Activated CD8-positive, alpha-beta memory T cell treated with anti-CD3 and anti-CD28 coated beads, Interleukin-2, amount 10 ng/mL, durations not matched to agents 7 days and 5 days (primary cell): ENCODE measurements at regions not wholly inside any gene's neighbourhood (a gene's known extent, or its start where the extent isn't known, plus 50 kb on each side); places are given as distances from the start of the nearest gene placed in this dataset.

Experiments used
- ATAC-seq: fragments of 150-1000 bp; cut with Tn5 transposase; one replicate; pipeline ENCODE4 v1.10.0; 2021; ENCODE audit warnings: moderate library complexity
- CTCF ChIA-PET: fragments of 350-600 bp; sonication (Branson Sonifier 250); formaldehyde crosslinking; loops from one replicate; lab custom pipeline; 2021; ENCODE audit warnings: antibody characterized with exemption; lab: Charles Lee
- DNase-seq: peaks from one replicate; pipeline ENCODE4 v3.0.0-alpha.2; 2020
- H3K27ac Mint-ChIP-seq: one replicate; pipeline ENCODE4 v1.8.0; 2021; ENCODE audit warnings: mild to moderate bottlenecking, mixed read lengths
- H3K27me3 Mint-ChIP-seq: one replicate; pipeline ENCODE4 v1.8.0; 2021; ENCODE audit warnings: mixed read lengths
- H3K36me3 Mint-ChIP-seq: one replicate; pipeline ENCODE4 v1.8.0; 2021; ENCODE audit warnings: mild to moderate bottlenecking, mixed read lengths
- H3K4me1 Mint-ChIP-seq: one replicate; pipeline ENCODE4 v1.8.0; 2021; ENCODE audit warnings: mixed read lengths
- H3K4me3 Mint-ChIP-seq: one replicate; pipeline ENCODE4 v1.8.0; 2021; ENCODE audit warnings: mild to moderate bottlenecking, moderate library complexity, mixed read lengths
- H3K9me3 Mint-ChIP-seq: one replicate; pipeline ENCODE4 v1.8.0; 2022; ENCODE audit warnings: low read depth, mixed read lengths
- microRNA-seq: library from miRNA; unstranded; fragments of <30 nt; microRNA quantifications from one replicate; pipeline ENCODE4 v1.2.0, GENCODE V29; 2022

DNA sequence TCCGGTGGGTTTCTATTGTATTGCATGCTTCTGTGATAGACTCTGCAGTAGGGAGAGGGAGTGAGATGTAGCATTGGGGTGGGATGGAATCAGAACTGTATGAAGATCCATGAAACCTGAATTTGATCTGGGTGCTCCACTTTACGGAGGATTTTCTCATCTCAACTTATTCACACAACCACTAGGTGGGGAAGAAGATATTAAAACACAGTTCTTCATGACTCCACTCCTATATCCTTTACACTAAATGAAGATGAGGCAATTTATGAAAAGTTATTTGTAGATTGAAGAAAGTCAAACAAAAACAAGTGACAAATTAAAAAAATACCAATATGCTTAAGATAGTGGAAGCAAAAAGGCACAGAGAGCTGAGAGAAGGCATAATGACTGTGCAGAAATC, 92.6 kb upstream of the PDGFD start:
- no peak overlapping the region for H3K4me3 Mint-ChIP-seq
- H3K27ac Mint-ChIP-seq = no peak overlapping the region
- H3K4me1 Mint-ChIP-seq = no peaks in the 10 kb centered on the region
- no peaks in the 10 kb centered on the region for H3K9me3 Mint-ChIP-seq
- no peaks in the 10 kb centered on the region for H3K27me3 Mint-ChIP-seq
- CTCF ChIA-PET = no interaction called here
- no peak for DNase-seq
- H3K36me3 Mint-ChIP-seq = no peaks in the 10 kb centered on the region
- no peak for ATAC-seq

DNA sequence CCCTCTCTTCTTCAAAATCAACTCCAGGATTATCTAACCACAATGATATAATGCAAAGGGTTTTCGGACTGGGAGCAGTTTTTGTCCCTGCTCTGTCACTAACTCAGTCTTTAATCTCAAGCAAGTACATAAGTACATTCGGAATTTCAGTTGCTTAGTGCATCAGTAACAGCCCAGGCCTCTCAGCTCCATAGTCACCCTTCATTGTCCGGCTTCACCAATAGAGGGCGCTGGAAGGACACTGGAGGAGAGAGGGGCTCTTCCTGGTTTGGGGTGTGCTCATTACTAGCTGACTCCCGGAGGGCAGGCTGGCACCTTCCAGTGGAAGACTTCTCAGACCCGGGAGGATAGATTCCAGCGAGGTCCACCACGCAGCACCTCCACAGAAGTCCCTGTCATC, 90.4 kb upstream of the PDGFD start:
- H3K27me3 Mint-ChIP-seq = no peaks in the 10 kb centered on the region
- H3K9me3 Mint-ChIP-seq = no peaks in the 10 kb centered on the region
- no peaks in the 10 kb centered on the region for H3K36me3 Mint-ChIP-seq
- peak; percentile 49 for ATAC-seq
- peak; percentile 50 for DNase-seq
- CTCF ChIA-PET = no interaction called here
- H3K27ac Mint-ChIP-seq = no peak overlapping the region
- no peaks in the 10 kb centered on the region for H3K4me1 Mint-ChIP-seq
- no peak overlapping the region for H3K4me3 Mint-ChIP-seq

DNA sequence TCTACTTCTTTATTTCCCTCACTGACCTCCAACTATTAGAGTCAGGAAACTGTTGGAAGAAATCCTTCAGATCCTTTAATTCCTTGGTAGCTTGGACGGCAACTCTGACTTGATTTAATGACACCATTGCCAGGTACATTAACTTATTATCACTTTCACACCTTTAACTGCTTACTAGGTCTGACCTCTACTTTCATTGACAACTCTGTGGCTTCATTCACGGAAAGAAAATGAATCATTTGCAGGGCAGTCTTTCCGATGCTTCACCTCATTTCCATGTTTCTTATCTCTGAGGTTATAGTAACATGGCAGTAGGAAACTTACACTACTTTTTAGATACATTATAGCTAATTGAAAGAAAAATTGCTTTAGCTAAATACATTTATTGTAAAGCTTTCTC, 82.6 kb upstream of the PDGFD start:
- no peak overlapping the region for H3K27ac Mint-ChIP-seq
- ATAC-seq = no peak
- H3K27me3 Mint-ChIP-seq = no peaks in the 10 kb centered on the region
- DNase-seq = no peak
- H3K4me1 Mint-ChIP-seq = no peaks in the 10 kb centered on the region
- no peaks in the 10 kb centered on the region for H3K9me3 Mint-ChIP-seq
- no peak overlapping the region for H3K4me3 Mint-ChIP-seq
- no peaks in the 10 kb centered on the region for H3K36me3 Mint-ChIP-seq
- CTCF ChIA-PET = no interaction called here

DNA sequence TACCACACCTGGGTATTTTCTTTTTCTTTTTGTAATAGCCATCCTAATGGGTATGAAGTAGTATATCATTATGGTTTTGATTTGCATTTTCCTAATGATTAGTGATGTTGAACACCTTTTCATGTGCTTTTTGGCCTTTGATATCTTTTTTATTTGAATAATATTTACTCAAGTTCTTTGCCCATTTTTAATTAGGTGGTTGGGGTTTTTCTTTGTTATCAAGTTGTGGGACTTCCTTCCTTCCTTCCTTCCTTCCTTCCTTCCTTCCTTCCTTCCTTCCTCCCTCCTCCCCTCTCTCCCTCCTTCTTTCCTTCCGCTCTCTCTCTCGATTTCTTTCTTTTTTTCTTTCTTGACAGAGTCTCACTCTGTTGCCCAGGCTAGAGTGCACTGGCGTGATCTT, 75.0 kb upstream of the PDGFD start:
- Mint-ChIP-seq H3K4me1 (no peaks in the 10 kb centered on the region), H3K36me3 (no peaks in the 10 kb centered on the region), H3K4me3 (no peak overlapping the region), H3K9me3 (no peaks in the 10 kb centered on the region), H3K27me3 (no peaks in the 10 kb centered on the region), H3K27ac (no peak overlapping the region)
- no peak for ATAC-seq
- DNase-seq = no peak
- CTCF ChIA-PET = no interaction called here

DNA sequence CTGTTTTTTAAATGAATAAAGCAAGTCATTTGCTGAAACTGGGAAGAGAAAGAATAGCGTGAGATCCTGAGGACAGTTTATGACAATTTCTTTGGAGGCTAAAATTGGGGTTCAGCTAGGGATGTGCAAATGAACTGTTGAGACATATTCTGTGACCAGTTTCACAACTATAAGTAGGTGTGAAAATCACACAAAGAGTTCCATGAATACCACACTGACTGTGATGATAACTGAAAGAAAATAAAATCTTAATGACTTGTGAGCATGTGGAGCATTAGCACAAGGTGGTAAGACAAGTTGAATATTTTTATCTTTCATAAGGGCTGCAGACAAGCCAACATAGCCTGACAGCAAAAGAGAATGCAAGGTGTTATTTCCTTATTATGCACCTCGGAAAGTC, 61.1 kb upstream of the PDGFD start:
- no peak for DNase-seq
- no peaks in the 10 kb centered on the region for H3K27me3 Mint-ChIP-seq
- H3K27ac Mint-ChIP-seq = no peak overlapping the region
- CTCF ChIA-PET = no interaction called here
- no peaks in the 10 kb centered on the region for H3K9me3 Mint-ChIP-seq
- H3K4me3 Mint-ChIP-seq = no peak overlapping the region
- no peak for ATAC-seq
- H3K4me1 Mint-ChIP-seq = no peaks in the 10 kb centered on the region
- H3K36me3 Mint-ChIP-seq = no peaks in the 10 kb centered on the region

DNA sequence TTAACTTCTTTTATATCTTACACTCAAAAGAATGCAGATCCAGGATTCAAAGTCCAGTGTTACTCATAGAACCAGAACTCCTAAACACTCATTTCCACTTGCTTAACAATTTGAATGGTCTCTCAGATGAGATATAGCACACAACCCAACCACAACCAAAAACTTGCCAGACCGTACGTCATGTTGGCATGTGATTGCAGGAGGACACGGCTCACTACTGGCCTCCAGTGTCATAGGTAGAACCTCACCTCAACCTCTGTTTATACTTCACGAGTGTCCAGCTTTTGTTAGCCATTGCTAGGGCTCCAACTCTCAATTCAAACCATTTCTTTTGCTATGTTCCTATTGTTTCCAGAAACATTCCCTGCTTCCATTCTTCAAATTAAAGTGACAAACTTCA, 58.5 kb upstream of the PDGFD start:
- DNase-seq (no peak), ATAC-seq (no peak)
- CTCF ChIA-PET = no interaction called here
- Mint-ChIP-seq H3K4me1 (no peaks in the 10 kb centered on the region), H3K27me3 (no peaks in the 10 kb centered on the region), H3K9me3 (no peaks in the 10 kb centered on the region), H3K27ac (no peak overlapping the region), H3K36me3 (no peaks in the 10 kb centered on the region), H3K4me3 (no peak overlapping the region)

DNA sequence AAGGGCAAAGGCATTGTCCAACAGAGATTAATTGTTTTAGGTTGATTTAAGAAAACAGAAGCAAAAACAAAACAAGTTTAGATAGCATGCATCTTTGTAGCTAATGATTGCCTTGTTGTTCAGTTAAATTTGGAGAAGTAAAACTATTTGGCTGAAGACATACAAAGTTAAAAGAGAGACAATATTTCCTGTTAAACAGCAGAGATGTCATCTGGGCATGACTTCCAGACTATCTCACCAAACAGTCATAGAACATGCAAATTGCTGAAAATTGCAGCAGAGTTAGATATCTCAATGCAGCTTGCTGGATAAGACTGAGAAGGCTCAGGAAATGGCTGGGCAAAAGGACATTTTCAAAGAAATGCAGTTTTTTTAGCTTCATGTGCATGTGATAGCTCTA, 57.5 kb upstream of the PDGFD start:
- Mint-ChIP-seq H3K36me3 (no peaks in the 10 kb centered on the region), H3K9me3 (no peaks in the 10 kb centered on the region), H3K27me3 (no peaks in the 10 kb centered on the region), H3K4me1 (no peaks in the 10 kb centered on the region), H3K27ac (no peak overlapping the region), H3K4me3 (no peak overlapping the region)
- DNase-seq (no peak), ATAC-seq (no peak)
- CTCF ChIA-PET = no interaction called here

DNA sequence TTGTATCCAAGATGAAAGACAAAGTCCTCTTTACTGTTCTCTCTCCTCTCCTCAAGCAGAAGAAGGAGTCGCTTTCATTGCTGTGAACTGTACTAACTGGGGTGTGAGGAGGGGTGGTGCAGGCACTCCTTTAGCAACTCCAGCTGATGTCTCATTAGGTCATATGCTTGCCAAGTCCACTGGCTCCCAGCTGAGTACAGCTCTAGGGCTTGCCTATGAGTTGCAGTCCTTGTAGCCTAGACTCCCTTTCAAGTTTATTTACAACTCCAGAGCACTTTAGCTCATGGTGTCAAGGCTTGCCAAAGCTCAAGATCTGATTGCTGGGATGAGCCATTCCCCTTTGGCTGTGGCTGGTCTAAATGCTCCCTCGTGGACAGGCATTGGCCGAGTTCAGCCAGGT, 55.1 kb upstream of the PDGFD start:
- ATAC-seq (no peak), DNase-seq (no peak)
- no peaks in the 10 kb centered on the region for H3K27me3 Mint-ChIP-seq
- no peaks in the 10 kb centered on the region for H3K36me3 Mint-ChIP-seq
- no peaks in the 10 kb centered on the region for H3K4me1 Mint-ChIP-seq
- H3K9me3 Mint-ChIP-seq = peaks cover 5% of the 10 kb centered on the region
- CTCF ChIA-PET = no interaction called here
- H3K4me3 Mint-ChIP-seq = no peak overlapping the region
- H3K27ac Mint-ChIP-seq = no peak overlapping the region

DNA sequence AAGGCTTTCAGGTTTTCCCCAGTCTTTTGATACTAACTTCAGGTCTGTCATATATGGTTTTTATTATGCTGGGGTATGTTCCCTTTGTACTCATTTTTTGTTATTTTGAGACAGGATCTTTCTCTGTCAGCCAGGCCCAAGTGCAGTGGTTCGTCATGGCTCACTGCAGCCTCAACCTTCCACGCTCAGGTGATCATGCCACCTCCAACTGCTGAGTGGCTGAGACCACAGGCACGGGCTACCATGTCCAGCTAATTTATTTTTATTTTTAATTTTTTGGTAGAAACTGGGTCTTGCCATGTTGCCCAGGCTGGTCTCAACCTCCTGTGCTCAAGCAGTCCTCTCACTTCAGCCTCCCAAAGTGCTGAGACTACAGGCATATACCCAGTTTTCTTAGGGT, 50.6 kb upstream of the PDGFD start:
- peaks cover 5% of the 10 kb centered on the region for H3K9me3 Mint-ChIP-seq
- H3K4me1 Mint-ChIP-seq = no peaks in the 10 kb centered on the region
- CTCF ChIA-PET = no interaction called here
- no peaks in the 10 kb centered on the region for H3K27me3 Mint-ChIP-seq
- ATAC-seq (no peak), DNase-seq (no peak)
- H3K27ac Mint-ChIP-seq = no peak overlapping the region
- no peaks in the 10 kb centered on the region for H3K36me3 Mint-ChIP-seq
- no peak overlapping the region for H3K4me3 Mint-ChIP-seq

Small RNAs in the stretch of these regions (microRNA-seq; reads per million reads assigned to microRNA genes)
- gene MIR7641-1 = 2.6 reads per million
